K562 (cell line): ENCODE measurements at regions not wholly inside any gene's neighbourhood (a gene's known extent, or its start where the extent isn't known, plus 50 kb on each side); places are given as distances from the start of the nearest gene placed in this dataset.

Source experiments
- ATAC-seq: fragments of 200-7000 bp; cut with Tn5 transposase; 3 replicates; pipeline ENCODE4 v1.9.1; 2020; ENCODE audit warnings: moderate library complexity
- BruUV-seq: library from RNA; stranded (reverse); fragments of 400-500 nt; replicated peaks from 2 replicates; lab custom pipeline; 2021; lab: Mats Ljungman, UMichigan
- CTCF ChIA-PET: fragments of 300-600 bp; formaldehyde crosslinking; extraction: SDS; loops from one replicate; lab custom pipeline; 2021; ENCODE audit warnings: low intra/inter-chr PET ratio; lab: Yijun Ruan, JAX
- POLR2A ChIA-PET: fragments of 300-600, 350-650 bp; sonication (Branson Sonifier 250); formaldehyde crosslinking; extraction: SDS; loops from one replicate; lab custom pipeline; 2021; ENCODE audit warnings: antibody characterized with exemption, inconsistent platforms; lab: Yijun Ruan, JAX
- DNase-seq, 4 experiments: peaks; one replicate each; pipeline versions ENCODE4 v3.0.0 to v3.0.0-alpha.2; 2011 to 2018; ENCODE audit warnings: low spot score in 3 of 4, mixed read lengths in 3 of 4; ENCODE audit errors: extremely low read depth in 1 of 4
- FAIRE-seq: peaks from 2 replicates; lab custom pipeline; 2011; peaks lifted over from hg19 to GRCh38; lab: Jason Lieb, UNC
- H2AFZ ChIP-seq: 2 replicates; pipeline ENCODE4 v1.6.0; 2011; ENCODE audit warnings: low read depth, low read length, control low read depth, inconsistent platforms
- H3K27ac ChIP-seq: fragments of 200-600 bp; 3 replicates; pipeline ENCODE4 v1.8.0; 2011; ENCODE audit warnings: low read depth, mild to moderate bottlenecking, control low read depth, inconsistent platforms, low read length, moderate library complexity, mixed read lengths; ENCODE audit errors: extremely low read depth
- H3K27me3 ChIP-seq, 2 experiments: fragments of 300-600 bp in 1 of 2; 2 replicates in 1 of 2; 3 replicates in 1 of 2; pipeline versions ENCODE4 v1.6.0 to v1.8.0; 2011; ENCODE audit warnings: inconsistent platforms in 2 of 2, low read length in 2 of 2, mild to moderate bottlenecking in 1 of 2, mixed read lengths in 1 of 2, moderate library complexity in 1 of 2; ENCODE audit not compliant: control insufficient read depth in 2 of 2, insufficient read depth in 2 of 2
- H3K36me3 ChIP-seq: fragments of 300-600 bp; 3 replicates; pipeline ENCODE4 v1.8.0; 2011; ENCODE audit warnings: mild to moderate bottlenecking, low read length, inconsistent platforms; ENCODE audit not compliant: control insufficient read depth, insufficient read depth
- H3K4me1 ChIP-seq, 2 experiments: fragments of 200-600 bp in 1 of 2; replicated peaks in 1 of 2; 2 replicates in 1 of 2; 3 replicates in 1 of 2; pipeline versions ENCODE4 v1.5.1 to v1.8.0; 2011; ENCODE audit warnings: inconsistent platforms in 2 of 2, low read length in 2 of 2, mild to moderate bottlenecking in 1 of 2, mixed read lengths in 1 of 2, moderate library complexity in 1 of 2; ENCODE audit not compliant: control insufficient read depth in 2 of 2, insufficient read depth in 2 of 2
- H3K4me2 ChIP-seq: 2 replicates; pipeline ENCODE4 v1.6.1; 2011; ENCODE audit warnings: low read length, control low read depth, inconsistent platforms, mixed read lengths; ENCODE audit not compliant: insufficient read depth
- H3K4me3 ChIP-seq: fragments of 200-600 bp; sonication (generic), shearing (Covaris generic); 2 replicates; pipeline ENCODE4 v1.5.1; 2016; ENCODE audit warnings: control low read depth, inconsistent platforms
- H3K79me2 ChIP-seq: fragments of 200-600 bp; 3 replicates; pipeline ENCODE4 v1.8.0; 2011; ENCODE audit warnings: low read length, inconsistent platforms; ENCODE audit not compliant: control insufficient read depth, insufficient read depth
- H3K9ac ChIP-seq, 2 experiments: 2 replicates each; pipeline versions ENCODE4 v1.6.0 to v1.6.1; 2011; ENCODE audit warnings: low read depth in 2 of 2, low read length in 2 of 2, control low read depth in 1 of 2, inconsistent platforms in 1 of 2, mild to moderate bottlenecking in 1 of 2, mixed read lengths in 1 of 2; ENCODE audit not compliant: insufficient read depth in 1 of 2
- H3K9me1 ChIP-seq: one replicate; pipeline ENCODE4 v1.6.0; 2011; ENCODE audit warnings: inconsistent platforms, mild to moderate bottlenecking, low read length, moderate library complexity; ENCODE audit not compliant: control insufficient read depth, insufficient read depth
- H3K9me3 ChIP-seq: replicated peaks from 2 replicates; pipeline ENCODE4 v1.5.1; 2011; ENCODE audit warnings: low read depth, low read length, inconsistent platforms; ENCODE audit not compliant: control insufficient read depth, insufficient read depth
- H4K20me1 ChIP-seq: replicated peaks from 2 replicates; pipeline ENCODE4 v1.6.1; 2011; ENCODE audit warnings: low read length, inconsistent platforms, mixed read lengths; ENCODE audit not compliant: control insufficient read depth, insufficient read depth
- CHAMP1 ChIP-seq: fragments of 450-650 bp; IDR thresholded peaks from 2 replicates; pipeline ENCODE4 v1.6.1; 2016; ENCODE audit warnings: mild to moderate bottlenecking
- CTCF ChIP-seq, 3 experiments: IDR thresholded peaks in 2 of 3; conservative IDR thresholded peaks in 1 of 3; 2 replicates each; pipeline ENCODE4 v1.5.1; 2011 to 2012; ENCODE audit warnings: low read length in 3 of 3, mild to moderate bottlenecking in 3 of 3, control low read depth in 2 of 3, improper control_type of control experiment in 1 of 3, inconsistent platforms in 1 of 3, low read depth in 1 of 3, mixed read lengths in 1 of 3, moderate library complexity in 1 of 3; ENCODE audit not compliant: insufficient read depth in 2 of 3
- ELF4 ChIP-seq: fragments of 450-650 bp; formaldehyde crosslinking; IDR thresholded peaks from 2 replicates; pipeline ENCODE4 v1.4.0; 2022; ENCODE audit warnings: missing genetic modification characterization
- FOSL1 ChIP-seq: fragments of 200-800 bp; sonication (Bioruptor generic); conservative IDR thresholded peaks from 2 replicates; pipeline ENCODE4 v1.6.1; 2016; ENCODE audit warnings: missing genetic modification characterization, missing compliant biosample characterization
- FOXP4 ChIP-seq: sonication (generic); formaldehyde crosslinking; IDR thresholded peaks from 2 replicates; pipeline ENCODE4 v1.8.0; 2022; ENCODE audit warnings: mild to moderate bottlenecking, missing genetic modification reagents, borderline replicate concordance
- GATAD2B ChIP-seq: fragments of 450-650 bp; IDR thresholded peaks from 2 replicates; pipeline ENCODE4 v1.6.1; 2017; ENCODE audit warnings: mild to moderate bottlenecking, borderline replicate concordance
- GTF2A2 ChIP-seq: IDR thresholded peaks from 2 replicates; pipeline ENCODE4 v1.6.1; 2016; ENCODE audit warnings: mild to moderate bottlenecking, missing genetic modification characterization, missing compliant biosample characterization
- NELFE ChIP-seq: IDR thresholded peaks from 2 replicates; pipeline ENCODE4 v1.6.1; 2011; ENCODE audit warnings: mild to moderate bottlenecking; ENCODE audit not compliant: insufficient read depth, insufficient read length
- NR2C1 ChIP-seq, 2 experiments: fragments of 450-650 bp; IDR thresholded peaks; 2 replicates each; pipeline ENCODE4 v1.6.1; 2017; ENCODE audit warnings: mild to moderate bottlenecking in 2 of 2, antibody characterized with exemption in 1 of 2, inconsistent platforms in 1 of 2, missing compliant biosample characterization in 1 of 2, missing genetic modification characterization in 1 of 2
- POLR2B ChIP-seq: fragments of 450-650 bp; IDR thresholded peaks from 2 replicates; pipeline ENCODE4 v1.6.1; 2018; ENCODE audit warnings: low read depth; ENCODE audit not compliant: partially characterized antibody
- TSC22D4 ChIP-seq: fragments of 450-650 bp; IDR thresholded peaks from 2 replicates; pipeline ENCODE4 v1.6.1; 2016; ENCODE audit warnings: missing genetic modification characterization, missing biosample characterization, control low read depth
- WGBS: fragments of 100-300 bp; shearing (Covaris generic); methylation state at CpG from one replicate; pipeline ENCODE4 v1.1.6; 2016; ENCODE audit warnings: low coverage, mixed read lengths; ENCODE audit not compliant: insufficient coverage; ENCODE audit errors: missing lambda C conversion rate; 5-methylcytosine and 5-hydroxymethylcytosine counted together
- in situ Hi-C: fragments of 300-500 bp; cut with MboI; formaldehyde crosslinking; loops from 4 replicates; pipeline ENCODE4 v1.15.0; 2018; ENCODE audit warnings: inconsistent platforms, mixed read lengths
- intact Hi-C: fragments of 100-400 bp; cut with micrococcal nuclease; formaldehyde crosslinking; loops from 2 replicates; pipeline ENCODE4 v1.14.2; 2022

- BruUV-seq: no TSS peak
- no peaks in the 10 kb centered on the region for H3K9me3 ChIP-seq
- no peak overlapping the region for H3K27ac ChIP-seq
- no peak overlapping the region for H3K4me3 ChIP-seq
- no peaks in the 10 kb centered on the region for H3K79me2 ChIP-seq
- WGBS: 3% methylated on average over 5 of the region's 5 CpGs
- H3K36me3 ChIP-seq: no peaks in the 10 kb centered on the region
- no peaks in the 10 kb centered on the region; a peak in 1 of 5 replicates for H3K27me3 ChIP-seq
- no peaks in the 10 kb centered on the region for H3K4me1 ChIP-seq
- ChIA-PET POLR2A (no interaction called here), CTCF (no interaction called here)
- intact Hi-C loops: no loop called here
- DNase-seq (no peak), FAIRE-seq (no peak), ATAC-seq (no peak)
- H3K9ac ChIP-seq: no peak overlapping the region
- no peaks in the 10 kb centered on the region for H4K20me1 ChIP-seq
- no peak overlapping the region for H2AFZ ChIP-seq
- H3K9me1 ChIP-seq: no peaks in the 10 kb centered on the region
- in situ Hi-C loops: no loop called here
- H3K4me2 ChIP-seq: no peak overlapping the region
- TF ChIP-seq TSC22D4 (tag): no peak
- TF ChIP-seq CHAMP1: no peak
- TF ChIP-seq FOXP4 (CRISPR knock-in tag): no peak
- no peak for TF ChIP-seq ELF4 (CRISPR knock-in tag)
- no peak for TF ChIP-seq CTCF (IDR thresholded peaks at IDR 0.05 in 2 of 3, conservative IDR thresholded peaks at IDR 0.05 in 1 of 3; ENCODE audit: insufficient read depth in 2 of 3, low read depth in 1 of 3, low read length in 3 of 3)
- TF ChIP-seq FOSL1 (tag): no peak
- no peak for TF ChIP-seq GTF2A2 (tag)
- no peak for TF ChIP-seq NELFE
- TF ChIP-seq NR2C1 (IDR thresholded peaks at IDR 0.05): no peak
- no peak for TF ChIP-seq NR2C1 (tag; IDR thresholded peaks at IDR 0.05)
- TF ChIP-seq POLR2B: no peak
- no peak for TF ChIP-seq GATAD2B
These were observed 218.2 kb upstream of the ADAMTS16 start for GRCh38 chr5:4921929-4922328.
